Stimulated activated naive CD8-positive, alpha-beta T cell treated with anti-CD3 and anti-CD28 coated beads, Interleukin-15, Interleukin-2, amounts not matched to agents 100 U/mL and 50 U/mL, for 24 hours (primary cell): ENCODE measurements at regions not wholly inside any gene's neighbourhood (a gene's known extent, or its start where the extent isn't known, plus 50 kb on each side); places are given as distances from the start of the nearest gene placed in this dataset.
A peak's percentile ranks its signal among the peaks of the same experiment; 100 is the strongest.
"Not testable (repeated sequence)": the region's sequence is repeated elsewhere in the genome, so short reads cannot be mapped to it uniquely, and the experiment has no call there.

ENCODE experiments used
- ATAC-seq: fragments of 150-1000 bp; cut with Tn5 transposase; one replicate; pipeline ENCODE4 v1.10.0; 2021
- DNase-seq: peaks from one replicate; pipeline ENCODE4 v3.0.0; 2021

DNA sequence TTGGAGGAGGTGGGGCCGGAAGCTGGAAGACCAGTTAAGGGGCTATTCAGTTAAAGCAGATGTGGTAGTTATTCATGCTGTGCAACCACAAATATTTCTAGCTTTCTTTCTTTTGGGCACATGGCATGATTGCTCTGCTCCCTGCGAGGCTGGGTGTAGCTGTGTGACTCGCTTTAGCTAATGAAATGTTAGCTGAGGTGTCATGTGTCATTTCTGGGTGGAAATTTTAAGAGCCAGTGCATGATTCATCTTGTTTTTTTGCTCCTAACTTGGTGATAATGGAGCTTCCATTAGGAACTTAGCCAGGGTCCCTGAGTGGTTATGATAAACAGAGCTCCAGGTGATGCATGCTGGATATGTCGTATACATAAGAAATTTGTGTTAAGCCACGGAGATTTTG lies 300.6 kb downstream of the SATB1 start:
- peak; percentile 83 for ATAC-seq
- DNase-seq: no peak

DNA sequence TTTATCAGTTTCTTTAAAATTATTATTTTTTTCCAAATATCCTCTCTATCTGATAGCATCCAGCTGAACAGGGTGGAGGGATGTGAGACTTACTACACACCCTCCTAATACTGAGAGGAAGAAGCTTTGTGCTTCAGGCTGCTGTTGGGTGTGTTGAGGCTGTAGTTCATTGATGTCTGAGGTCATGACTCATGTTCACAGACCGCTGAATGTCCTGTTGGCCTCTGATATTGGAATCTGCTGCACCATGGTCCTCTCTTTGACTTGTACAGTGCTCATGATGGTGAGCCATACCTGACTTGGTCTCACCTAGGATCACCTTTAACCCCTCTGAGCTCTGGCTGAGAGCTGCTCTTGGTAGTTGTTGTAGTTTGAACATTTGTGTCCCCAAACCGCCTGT lies 302.9 kb downstream of the SATB1 start:
- ATAC-seq (no peak), DNase-seq (no peak)

DNA sequence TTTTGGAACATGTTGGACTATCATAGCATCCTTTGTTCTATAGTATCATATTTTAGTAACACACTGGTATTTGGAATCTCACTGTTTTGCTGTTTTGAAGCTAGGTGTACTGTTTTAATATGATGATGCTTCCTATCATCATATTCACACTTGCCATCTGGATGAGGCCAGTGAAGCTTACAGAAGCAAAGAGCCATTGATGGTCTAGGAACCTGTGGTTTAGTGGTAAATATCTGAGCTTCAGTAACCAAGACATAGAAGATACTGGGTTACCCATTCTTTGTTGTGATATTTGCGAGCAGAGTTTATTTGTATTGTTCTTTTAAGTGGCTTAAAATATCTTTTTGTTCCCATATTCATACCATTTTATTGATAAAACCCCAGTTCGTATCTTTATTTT lies 304.1 kb downstream of the SATB1 start:
- ATAC-seq: no peak
- DNase-seq: no peak

DNA sequence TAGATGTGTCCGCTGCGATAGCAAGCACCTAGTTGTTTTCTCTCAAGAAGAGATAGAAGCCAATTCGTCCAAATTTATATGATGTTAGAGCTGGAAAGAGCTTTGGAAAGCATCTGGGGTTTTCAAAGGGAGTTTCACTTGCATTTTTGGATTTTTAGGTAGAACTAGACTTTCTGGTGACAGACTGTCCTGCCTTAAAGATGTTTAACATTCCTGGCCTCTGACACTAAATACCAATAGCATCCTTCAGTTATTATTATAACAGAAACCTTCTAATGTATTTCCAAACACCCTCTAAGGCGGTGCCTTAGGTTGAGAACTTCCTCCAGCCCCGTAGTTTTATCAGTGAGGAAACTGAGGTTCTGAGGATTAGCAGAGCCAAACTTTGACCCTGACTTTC lies 305.3 kb downstream of the SATB1 start:
- ATAC-seq: no peak
- no peak for DNase-seq

DNA sequence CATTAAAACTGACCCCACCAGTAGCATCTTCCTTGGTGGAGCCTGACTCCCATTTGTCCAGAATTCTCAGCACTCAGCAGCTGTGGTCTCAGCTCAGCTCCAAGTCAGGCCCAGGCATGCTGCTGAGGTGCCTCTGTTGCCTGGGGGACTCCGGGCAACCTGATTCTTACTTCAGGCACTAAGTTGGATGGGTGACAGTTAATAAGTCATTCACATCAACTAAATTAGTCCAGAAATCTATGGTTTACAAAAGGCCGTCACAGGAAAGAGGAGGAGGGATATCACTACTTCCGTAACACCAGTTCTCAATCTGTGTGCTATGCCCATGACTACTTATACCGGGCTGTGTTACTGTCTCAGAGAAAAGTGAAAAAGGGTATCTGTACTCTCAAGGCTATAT lies 310.2 kb downstream of the SATB1 start:
- no peak for ATAC-seq
- DNase-seq: no peak

DNA sequence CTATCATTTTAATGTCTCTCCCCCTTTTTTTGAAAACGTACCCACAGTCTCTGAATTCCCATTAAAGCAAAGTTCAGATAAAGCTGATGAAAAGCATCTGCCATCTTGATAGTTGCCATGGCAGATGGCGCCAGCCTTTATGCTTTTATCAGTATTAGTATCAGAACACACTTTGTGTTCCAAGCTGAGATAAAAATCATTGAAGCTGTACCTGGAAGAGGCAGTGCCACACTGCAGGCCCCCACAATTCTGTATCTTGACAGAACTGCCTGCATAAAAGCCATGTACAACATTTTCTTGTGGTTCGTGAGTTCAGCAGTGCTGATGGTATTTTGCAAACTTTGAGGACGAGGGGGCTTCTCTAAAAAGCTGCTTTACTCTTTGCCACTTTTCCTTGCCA lies 311.7 kb downstream of the SATB1 start:
- no peak for ATAC-seq

DNA sequence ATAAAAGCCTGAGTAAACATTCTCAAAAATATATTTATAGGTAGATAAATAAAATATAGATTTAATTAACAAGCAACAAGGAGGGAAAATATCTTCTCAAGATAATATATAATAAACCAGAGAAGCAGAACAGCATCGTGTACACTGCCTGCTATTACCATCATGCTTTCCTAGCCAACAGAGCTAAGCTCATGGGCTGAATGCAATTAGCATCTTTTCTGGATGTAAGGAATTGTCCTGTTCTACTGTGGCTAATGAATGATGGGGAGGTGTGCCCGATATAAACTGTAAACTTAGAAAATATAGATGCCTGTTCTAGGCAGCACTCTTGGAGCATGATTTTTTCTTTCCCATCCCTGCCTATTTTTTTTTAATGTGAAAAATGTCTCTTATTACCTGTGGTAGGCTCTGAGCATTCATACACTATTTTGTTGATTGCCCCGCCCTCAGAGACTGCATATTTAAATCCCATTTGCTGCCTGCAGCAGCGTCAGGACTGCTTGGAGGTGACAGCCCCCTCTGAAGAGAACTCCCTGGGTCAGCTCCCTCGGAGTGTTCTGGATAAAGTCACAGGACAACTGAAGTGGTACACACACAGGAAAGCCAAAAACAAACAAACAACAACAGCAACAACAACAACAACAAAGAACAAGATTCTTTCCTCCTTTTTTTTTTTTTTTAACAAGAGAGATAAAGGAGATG lies 312.3 kb downstream of the SATB1 start:
- ATAC-seq (no peak), DNase-seq (no peak)

More for the DNA sequence above, 311.7 kb downstream of the SATB1 start:
- DNase-seq: no peak

DNA sequence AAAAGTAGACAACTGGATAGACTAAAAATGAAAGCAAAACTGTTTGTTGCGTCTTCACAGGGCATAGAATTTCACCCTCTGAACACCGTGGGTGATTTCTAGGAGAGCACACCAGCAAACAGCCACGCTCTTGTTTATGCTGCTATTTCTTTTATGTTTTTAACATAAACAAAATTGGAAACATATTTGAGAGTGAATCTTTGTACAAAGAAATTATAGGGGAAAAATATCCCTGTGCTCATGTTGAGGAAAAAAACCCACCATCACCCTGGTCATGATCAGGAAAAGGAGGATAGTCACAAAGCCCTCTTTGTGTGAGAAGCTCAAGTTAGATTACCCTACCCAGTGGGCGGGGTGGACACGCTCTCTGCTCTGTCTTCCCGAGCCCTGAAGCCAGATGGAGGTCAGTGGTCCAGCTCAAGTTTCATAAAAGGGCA lies 313.3 kb downstream of the SATB1 start:
- ATAC-seq (peak; percentile 55), DNase-seq (peak; percentile 15)

DNA sequence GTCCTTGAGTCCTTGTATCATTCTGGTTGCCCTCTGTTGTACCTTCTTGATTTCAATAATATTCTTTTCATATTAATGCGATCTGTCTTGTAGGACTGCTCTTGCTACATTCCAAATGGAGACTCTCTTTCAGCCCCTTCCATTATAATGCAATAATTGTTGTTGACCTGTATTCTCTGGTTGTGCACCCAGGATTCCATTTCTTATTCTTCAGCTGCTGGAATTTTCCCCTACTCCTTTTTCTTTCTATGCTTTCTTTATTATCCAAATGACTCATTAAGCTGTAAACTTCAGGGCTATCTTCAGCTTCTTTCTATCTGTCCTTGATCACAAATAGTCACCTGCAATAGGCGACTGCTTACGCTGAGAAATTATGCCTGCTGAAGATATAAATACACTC lies 321.5 kb downstream of the SATB1 start:
- no peak for ATAC-seq

DNA sequence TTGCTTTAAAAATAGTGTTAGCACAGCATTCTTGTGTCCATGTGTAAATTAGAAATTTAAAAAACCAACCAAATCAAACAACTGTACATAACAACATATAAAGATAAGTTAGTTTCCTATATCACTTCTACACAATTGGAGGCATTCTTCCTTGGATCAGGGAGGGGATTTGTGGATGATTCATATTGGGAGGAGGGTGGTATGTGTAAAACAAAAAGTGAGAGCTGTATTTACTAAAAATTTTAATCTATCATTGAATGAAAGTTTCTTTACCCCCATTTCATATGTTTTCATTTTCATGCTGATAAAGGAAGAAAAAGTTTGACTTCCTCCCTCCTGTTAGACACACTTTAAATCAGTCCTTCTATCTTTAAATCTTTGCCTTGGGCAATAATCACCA lies 325.0 kb downstream of the SATB1 start:
- ATAC-seq: no peak
- no peak for DNase-seq

More for the DNA sequence above, 321.5 kb downstream of the SATB1 start:
- DNase-seq: no peak

DNA sequence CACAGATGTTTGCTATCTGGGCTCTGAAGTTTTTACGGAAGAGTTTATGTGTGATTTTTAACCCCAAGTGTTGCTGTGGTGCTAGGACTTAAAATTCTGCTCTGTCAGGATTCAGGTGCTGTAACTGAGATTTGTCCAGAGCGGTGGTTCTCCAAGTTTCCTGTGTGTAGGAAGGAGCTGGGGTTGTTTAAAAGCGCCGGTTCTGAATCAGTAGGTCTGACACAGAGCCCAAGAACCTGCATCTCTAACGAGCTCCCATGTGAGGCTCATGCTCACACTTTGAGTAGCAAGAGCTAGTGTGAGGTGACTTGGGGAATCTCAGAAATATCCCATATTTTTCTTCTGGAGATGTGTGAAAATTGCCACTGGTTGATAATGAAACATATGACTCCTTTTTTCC lies 325.5 kb downstream of the SATB1 start:
- peak; percentile 71 for ATAC-seq
- DNase-seq: no peak

DNA sequence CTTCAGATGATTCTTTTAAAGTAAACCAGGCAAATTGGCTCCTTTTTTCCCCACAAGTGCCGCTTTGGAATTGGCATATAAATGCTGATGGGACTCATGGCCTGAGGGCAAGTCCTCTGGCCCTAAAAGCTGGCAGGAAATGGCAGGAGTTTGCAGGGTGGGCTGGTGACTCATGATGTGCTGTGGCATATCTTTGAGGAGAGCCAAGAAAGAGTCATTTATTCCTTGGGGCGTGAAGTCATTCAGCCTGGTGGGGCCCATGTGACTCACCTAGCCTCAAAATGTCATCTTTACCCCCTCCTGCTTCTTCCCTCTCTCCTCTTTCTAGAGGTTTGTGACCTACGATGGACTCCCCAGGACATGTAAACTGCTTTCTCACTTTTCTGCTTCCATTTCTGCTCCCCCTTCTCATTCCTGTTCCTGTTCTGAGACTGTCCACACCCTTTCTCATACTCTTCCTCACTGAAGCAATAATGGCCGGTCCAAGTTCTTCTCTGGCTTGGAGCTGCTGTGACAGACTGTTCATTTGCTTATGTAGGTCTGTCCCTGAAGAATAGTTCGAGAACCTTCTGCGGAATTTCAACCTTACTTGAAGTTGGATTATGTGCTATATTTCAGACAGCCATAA lies 326.1 kb downstream of the SATB1 start:
- peak; percentile 98 for ATAC-seq
- peak; percentile 69 for DNase-seq

DNA sequence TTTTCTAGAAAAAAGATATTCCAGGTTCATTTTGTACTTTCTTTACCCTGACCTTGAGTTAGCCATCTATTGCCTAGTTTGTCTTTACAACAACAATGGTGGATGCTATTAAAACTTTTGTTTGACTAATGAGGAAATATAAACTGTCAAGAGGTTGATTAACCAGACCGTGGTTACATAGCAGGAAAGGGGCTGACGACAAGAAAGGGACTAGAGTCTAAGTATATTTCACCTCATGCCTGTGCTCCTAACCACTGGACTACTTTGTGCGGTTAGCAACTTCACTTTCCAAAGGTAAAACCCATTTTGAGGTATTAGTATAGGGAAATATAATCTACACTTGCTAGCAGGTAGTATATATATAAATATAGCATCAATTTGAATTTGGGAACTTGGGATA lies 327.1 kb downstream of the SATB1 start:
- DNase-seq: no peak

DNA sequence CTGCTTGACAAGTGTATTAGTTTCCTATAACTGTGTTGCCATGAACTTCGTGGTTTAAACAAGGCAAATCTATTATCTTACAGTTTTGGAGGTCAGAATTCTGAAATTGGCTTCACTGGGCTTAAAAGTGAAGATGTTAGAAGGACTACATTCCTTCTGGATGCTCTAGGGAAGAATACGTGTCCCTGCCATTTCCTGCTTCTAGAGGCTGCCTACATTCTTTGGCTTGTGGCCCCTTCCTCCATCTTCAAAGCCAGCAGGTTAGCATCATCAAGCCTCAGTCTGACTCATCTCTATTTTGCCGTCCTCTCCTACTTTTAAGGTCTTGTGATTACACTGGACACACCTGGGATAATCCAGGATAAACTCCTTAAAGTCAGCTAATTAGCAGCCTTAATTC lies 327.7 kb downstream of the SATB1 start:
- DNase-seq (no peak), ATAC-seq (no peak)

More for the DNA sequence above, 327.1 kb downstream of the SATB1 start:
- no peak for ATAC-seq

DNA sequence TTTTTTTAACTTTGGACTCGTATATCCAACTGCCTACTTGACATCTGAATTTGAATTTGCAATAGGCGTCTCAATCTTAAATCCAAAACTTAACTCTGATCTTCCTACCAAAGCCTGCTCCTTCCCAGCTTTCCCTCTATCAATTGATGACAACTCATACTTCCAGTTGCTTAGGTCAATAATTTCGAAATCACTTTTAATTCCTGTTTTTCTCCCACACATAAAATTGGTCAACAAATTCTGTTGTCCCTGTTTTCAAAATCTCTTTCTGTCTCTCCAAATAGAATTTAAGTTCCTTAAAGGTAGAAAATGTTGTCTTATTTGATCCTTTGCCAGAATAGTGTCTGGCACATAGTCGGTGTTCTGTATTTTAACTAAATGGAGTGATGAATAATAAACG lies 332.4 kb downstream of the SATB1 start:
- ATAC-seq (no peak), DNase-seq (no peak)

DNA sequence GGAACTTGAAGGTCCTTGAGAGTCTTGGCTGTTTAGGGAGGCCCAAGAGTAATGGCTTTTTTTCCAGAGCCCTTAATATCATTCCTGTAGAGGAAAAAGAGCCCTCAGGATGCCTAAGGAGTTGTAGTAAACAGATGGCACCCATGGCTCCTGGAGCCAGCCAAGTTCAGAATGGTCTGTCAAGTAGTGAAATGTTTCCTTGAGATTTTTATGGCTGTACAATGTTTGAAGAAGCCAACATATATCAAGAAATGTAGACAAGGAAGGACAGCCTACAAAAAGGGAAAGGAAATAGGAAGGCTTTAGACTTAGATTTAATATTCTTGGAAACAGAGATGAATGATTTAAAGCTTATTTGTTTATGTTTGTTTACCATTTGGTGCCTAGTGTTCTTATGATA lies 334.8 kb downstream of the SATB1 start:
- ATAC-seq: no peak
- DNase-seq: no peak

DNA sequence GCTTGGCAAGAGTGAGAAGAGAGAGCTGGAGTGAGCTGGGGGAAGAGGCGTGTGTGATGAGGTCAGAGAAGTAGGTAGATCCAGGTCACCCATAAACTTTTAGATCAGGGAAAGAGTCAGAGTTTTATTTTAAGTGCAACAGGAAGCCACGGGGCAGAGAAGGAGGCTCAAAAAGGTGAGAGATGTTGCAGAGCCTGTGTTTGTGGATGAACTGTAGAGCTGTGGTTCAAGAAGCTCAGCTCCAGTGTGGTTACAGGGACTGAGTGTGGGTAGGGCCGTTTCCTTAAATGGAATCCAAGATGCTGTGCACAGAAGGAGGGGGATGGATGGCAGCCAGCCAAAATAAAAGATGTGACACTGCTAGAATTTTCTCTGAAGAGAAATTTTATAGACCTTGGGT lies 337.2 kb downstream of the SATB1 start:
- DNase-seq (no peak), ATAC-seq (peak; percentile 52)

DNA sequence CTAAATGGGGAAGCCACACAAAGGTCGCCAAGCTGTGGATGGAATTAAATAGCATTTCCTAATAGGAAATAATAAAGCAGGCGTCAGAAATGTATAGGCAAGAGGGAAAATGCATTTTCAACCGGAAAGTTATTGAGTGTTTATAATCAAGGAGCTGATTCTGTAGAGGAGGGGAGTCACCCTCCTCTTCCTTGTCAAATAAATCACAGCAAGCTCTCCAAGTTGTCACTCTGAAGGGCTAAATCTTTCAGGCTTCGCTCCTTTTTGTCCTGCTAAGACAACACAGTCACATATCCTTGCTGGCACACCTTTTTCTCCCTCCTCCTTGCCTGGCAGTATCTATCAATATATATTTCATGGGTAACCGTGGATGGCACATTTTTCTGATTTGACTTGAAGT lies 338.4 kb downstream of the SATB1 start:
- no peak for ATAC-seq

DNA sequence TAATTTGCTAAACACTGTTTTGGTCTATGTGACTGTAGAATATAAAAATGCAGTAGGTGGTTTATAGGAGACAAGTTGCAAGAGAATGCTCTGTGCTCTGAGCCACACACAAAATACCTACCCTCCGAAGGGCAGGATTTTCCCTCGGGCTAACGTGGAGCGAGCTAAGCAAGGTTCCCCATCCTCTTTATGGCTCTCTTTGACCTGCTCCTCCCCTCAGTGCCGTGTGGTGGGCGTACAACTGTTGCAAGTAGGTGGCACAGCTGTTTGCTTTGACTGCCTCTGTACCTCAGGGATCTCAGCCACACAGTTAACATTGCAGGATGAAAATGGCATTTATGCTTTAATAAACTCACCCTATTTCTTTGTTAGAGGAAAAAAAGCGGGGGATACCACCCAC lies 339.1 kb downstream of the SATB1 start:
- DNase-seq: peak; percentile 9
- no peak for ATAC-seq

More for the DNA sequence above, 338.4 kb downstream of the SATB1 start:
- no peak for DNase-seq

DNA sequence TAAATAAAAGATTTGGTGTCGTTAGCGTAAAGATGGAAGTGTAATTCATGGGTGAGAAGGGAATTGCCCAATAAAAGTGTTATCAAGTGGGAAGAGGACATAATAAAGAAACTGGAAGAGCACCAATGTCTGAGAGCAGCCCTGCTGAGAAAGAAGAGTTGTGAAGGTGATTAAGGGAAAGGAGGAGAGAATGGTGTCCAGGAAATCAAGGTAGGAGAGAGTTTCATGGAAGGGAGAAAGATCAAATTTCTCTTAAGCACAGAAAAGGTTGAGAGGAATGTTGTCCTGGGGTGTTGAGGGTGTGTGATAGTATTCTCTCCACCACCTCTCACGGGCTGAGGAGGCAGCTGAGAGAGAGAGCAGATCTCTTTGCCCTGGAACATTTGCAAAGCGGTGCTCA lies 339.7 kb downstream of the SATB1 start:
- DNase-seq: no peak
- no peak for ATAC-seq

DNA sequence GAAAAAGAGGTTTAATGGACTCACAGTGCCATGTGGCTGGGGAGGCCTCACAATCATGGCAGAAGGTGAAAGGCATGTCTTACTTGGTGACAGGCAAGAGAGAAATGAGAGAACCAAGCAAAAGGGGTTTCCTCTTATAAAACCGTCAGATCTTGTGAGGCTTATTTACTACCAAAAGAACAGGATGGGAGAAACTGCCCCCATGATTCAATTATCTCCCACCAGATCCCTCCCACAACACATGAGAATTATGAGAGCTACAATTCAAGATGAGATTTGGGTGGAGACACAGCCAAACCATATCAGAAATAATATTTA lies 340.8 kb upstream of the TBC1D5 start:
- ATAC-seq, DNase-seq: not testable (repeated sequence)

DNA sequence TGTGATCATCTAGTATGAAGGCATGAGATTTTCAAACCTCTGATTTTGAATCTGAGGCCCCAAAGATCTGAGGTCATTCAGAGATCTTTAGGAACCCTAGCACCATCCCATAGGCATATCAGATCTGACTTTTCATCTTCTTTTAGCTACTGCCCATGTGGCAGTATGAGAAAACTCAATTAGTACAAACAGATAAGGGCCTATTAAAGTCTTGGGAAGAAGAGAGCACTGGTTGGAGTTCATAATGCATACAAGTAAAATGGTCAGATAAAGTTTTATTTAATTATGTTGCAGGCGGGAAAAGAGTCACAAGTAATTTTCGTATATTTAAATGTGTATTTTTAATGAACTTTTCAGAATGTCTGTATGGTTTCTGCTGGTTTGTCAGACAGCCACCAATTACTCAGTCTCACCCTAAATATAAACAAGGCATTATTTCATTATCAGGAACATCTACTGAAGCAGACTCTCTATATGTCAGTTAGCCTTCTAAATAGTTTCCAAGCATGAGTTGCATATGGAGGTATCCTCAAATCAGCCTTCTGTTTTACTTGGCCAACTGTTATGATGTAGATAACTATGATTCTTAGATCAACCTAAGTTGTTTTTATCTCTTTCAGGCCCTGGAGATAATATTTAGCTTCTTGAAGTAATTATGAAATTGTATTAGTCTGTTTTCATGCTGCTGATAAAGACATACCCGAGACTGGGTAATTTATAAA lies 340.3 kb upstream of the TBC1D5 start:
- ATAC-seq (no peak), DNase-seq (no peak)

DNA sequence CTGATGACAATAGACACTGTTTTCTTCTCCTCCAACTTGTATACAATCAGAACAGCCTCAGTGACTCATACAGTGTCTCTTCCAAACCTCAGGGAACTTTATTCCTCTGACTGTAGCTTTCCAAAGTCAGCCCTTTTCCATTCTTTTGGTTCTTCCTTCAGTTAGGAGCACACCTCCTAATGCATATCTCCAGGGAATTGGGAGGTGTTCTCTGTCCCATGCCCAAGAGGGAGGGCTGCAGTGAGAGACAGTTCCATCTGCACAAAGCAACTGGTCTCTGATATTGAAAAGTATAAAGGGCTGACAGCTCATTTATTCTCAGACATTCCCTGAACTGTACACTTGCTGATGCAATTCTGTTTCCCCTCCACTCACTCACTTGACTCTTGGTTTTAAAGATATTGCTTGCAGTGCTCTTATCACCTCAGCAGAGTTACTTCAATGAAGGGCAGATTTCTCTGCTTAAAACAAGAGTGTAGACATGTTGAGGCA lies 337.8 kb upstream of the TBC1D5 start:
- DNase-seq (no peak), ATAC-seq (no peak)
